Astrocyte of the cerebellum (primary cell): ENCODE measurements at regions not wholly inside any gene's neighbourhood (a gene's known extent, or its start where the extent isn't known, plus 50 kb on each side); places are given as distances from the start of the nearest gene placed in this dataset.

Source experiments
- DNase-seq: peaks from one replicate; pipeline ENCODE4 v3.0.0-alpha.2; 2011; ENCODE audit warnings: low read depth
- H3K4me3 ChIP-seq: 2 replicates; pipeline ENCODE4 v1.5.1; 2011; ENCODE audit warnings: mild to moderate bottlenecking, low read depth, low read length, moderate library complexity
- in situ Hi-C: cut with HindIII; loops from 2 replicates; pipeline ENCODE4 v1.10.0; 2017; ENCODE audit warnings: low sequenced_read_pairs
- TF ChIP-seq, protein P1 (sequence below): IDR thresholded peaks from 2 replicates; pipeline ENCODE4 v1.5.1; 2012; ENCODE audit warnings: low read length, low read depth, moderate library complexity, mild to moderate bottlenecking; ENCODE audit errors: missing control alignments

DNA sequence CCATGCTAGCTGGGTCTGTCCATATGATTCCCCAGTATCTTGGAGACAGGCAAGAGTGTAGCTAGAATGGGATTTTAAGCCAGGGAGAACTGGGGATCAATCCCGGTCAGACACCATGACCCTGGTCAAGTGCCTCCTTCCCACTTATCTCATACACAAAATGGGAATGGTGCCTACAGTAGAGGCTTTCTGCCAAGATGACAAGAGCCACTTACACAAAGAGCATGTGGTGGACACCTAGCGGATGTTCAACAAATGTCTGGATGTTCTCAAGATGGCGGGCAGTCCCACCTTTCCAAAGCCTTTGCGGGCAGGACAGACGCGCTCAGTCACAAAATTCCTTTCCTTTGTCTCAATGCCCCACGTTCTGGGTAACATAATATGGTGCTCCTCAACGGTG, 57.3 kb downstream of the MAF start:
- TF ChIP-seq, protein P1, sequence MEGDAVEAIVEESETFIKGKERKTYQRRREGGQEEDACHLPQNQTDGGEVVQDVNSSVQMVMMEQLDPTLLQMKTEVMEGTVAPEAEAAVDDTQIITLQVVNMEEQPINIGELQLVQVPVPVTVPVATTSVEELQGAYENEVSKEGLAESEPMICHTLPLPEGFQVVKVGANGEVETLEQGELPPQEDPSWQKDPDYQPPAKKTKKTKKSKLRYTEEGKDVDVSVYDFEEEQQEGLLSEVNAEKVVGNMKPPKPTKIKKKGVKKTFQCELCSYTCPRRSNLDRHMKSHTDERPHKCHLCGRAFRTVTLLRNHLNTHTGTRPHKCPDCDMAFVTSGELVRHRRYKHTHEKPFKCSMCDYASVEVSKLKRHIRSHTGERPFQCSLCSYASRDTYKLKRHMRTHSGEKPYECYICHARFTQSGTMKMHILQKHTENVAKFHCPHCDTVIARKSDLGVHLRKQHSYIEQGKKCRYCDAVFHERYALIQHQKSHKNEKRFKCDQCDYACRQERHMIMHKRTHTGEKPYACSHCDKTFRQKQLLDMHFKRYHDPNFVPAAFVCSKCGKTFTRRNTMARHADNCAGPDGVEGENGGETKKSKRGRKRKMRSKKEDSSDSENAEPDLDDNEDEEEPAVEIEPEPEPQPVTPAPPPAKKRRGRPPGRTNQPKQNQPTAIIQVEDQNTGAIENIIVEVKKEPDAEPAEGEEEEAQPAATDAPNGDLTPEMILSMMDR, result no peak
- in situ Hi-C loops, result no loop called here
- no peak for DNase-seq
- H3K4me3 ChIP-seq, result no peak overlapping the region

DNA sequence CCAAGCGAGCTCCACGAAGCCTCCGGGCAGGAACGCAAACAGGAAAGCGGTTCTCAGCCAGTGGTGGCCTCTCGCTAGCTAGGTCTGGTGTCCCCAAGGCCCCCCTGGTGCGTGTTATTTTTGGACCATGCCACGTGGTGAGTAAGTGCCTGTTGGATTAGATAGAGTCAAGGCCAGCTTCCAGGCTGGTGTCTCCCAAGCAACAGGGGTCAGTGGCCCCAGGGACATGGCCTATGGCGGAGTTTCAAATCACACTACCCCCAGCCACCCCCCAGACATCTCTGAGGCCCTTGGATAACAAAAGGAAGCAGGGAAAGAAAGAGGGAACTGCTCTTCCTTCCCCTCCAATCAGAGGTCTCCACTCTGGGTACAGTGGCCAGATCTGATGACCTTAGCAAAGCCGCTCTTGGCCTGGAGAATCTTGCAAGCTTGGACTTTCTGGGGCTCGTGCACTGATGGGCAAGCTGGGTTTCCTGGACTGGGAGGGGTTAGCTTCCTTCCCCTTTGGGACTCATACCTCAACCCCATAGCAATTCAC, 58.2 kb downstream of the MAF start:
- no peak for DNase-seq
- in situ Hi-C loops, result no loop called here
- no peak overlapping the region for H3K4me3 ChIP-seq
- TF ChIP-seq, protein P1, result no peak

DNA sequence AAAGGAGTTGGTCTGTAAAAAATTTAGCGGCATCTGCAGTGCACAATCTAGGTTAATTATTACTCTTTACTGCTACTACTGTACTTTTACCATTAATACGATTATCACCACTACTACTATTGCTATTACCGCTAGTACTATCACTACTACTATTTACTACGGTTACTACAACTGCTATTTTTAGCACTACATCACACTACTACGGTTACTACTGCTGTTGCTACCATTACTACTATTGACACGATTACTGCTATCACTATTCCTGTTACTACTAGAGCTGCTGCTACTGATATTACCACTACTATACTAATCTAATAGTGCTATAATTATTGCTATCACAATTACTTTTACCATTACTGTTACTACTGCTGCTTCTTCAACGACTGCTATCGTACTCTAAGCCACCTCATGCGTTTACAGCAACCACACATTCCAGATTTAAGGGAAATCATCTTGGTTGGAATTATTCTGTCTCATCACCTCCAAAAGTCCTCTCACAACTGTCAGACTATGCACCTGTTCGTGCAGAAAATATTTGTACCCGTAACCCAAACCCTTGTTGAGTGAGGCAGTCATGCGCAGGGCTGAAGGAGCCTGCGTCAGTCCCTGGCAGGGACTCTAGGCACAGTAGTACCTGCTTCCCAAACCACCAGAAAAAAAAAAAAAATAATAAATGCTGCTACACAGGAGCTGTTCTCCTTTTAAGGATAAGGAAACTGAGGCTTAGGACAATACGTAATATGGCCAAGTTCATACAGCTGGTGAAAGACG, 59.5 kb downstream of the MAF start:
- DNase-seq, result no peak
- TF ChIP-seq, protein P1, result no peak
- in situ Hi-C loops, result no loop called here
- H3K4me3 ChIP-seq, result no peak overlapping the region

DNA sequence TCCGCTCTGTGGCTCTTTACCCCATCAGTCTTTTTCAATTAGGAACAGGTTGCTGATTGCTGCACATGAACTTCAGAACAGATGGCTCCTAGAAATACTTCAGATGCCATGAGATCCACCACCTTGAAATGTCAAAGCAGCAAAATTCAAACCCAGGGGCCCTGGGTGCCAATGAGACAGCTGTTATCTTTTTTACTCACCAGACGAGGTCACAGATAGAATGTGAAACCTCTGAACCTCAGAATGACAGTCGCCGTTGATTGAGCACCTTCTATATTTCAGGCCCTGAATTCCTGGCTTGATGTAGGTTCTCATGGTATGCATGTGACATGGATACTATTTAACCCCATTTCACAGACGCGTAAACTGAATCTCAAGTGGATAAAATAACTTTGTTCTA, 63.0 kb downstream of the MAF start:
- no peak overlapping the region for H3K4me3 ChIP-seq
- in situ Hi-C loops, result no loop called here
- DNase-seq, result no peak
- TF ChIP-seq, protein P1, result no peak

DNA sequence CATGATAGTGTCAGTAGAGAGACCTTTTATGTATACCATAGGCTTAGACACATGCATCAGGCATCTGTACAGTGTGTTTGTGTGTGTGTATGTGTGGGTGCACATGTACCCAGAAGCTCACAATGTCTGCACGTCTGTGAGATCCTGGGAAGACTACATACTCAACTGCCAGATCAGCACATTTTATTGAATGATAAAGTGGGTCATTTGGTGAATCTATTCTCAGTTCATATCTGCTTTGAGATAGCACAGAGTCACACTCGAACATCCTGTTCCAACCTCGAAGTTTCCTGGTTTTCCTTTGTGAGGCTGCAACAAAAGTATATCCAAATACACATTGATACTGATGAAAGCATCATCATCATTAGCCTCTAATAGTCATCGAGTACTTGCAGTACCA, 63.6 kb downstream of the MAF start:
- DNase-seq, result no peak
- TF ChIP-seq, protein P1, result no peak
- in situ Hi-C loops, result no loop called here

DNA sequence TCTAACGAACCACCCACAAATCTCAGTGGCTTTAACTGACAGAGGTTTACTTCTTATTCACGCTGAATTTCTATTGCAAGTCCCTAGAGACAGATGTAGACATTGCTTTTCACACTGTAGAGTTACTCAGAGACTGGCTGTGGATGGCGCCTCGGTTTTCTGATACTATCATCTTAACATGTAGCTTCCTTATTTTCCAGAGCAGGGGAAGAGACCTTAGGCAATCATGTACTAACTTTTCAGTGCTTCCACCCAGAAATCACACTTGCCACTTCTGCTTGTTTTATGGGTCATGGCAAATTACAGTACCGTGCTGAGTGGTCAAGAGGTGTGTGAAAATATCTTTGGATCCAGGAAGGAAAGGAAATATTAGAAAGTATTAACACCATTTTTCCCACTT, 65.4 kb downstream of the MAF start:
- in situ Hi-C loops, result no loop called here
- no peak for DNase-seq
- no peak overlapping the region for H3K4me3 ChIP-seq
- TF ChIP-seq, protein P1, result no peak

More for the DNA sequence above, 63.6 kb downstream of the MAF start:
- H3K4me3 ChIP-seq, result no peak overlapping the region
